Mucosa of descending colon (tissue), 3 donors: ENCODE measurements at regions not wholly inside any gene's neighbourhood (a gene's known extent, or its start where the extent isn't known, plus 50 kb on each side); places are given as distances from the start of the nearest gene placed in this dataset.

ENCODE experiments used
- ATAC-seq: fragments of 200-7000 bp; cut with Tn5 transposase; one replicate; pipeline ENCODE4 v1.9.1; 2020; ENCODE audit warnings: mild to moderate bottlenecking, moderate library complexity
- DNase-seq, 3 donors: peaks; one replicate each; pipeline ENCODE4 v3.0.0-alpha.2; 2020
- H3K36me3 ChIP-seq: fragments of 200-600 bp; one replicate; pipeline ENCODE4 v1.8.0; 2021; ENCODE audit warnings: low read depth, mild to moderate bottlenecking
- H3K4me1 ChIP-seq: fragments of 200-600 bp; one replicate; pipeline ENCODE4 v1.8.0; 2021; ENCODE audit warnings: low read depth, mild to moderate bottlenecking
- H3K4me3 ChIP-seq: fragments of 200-600 bp; one replicate; pipeline ENCODE4 v1.8.0; 2021; ENCODE audit warnings: mild to moderate bottlenecking
- H3K9me3 ChIP-seq: fragments of 200-600 bp; one replicate; pipeline ENCODE4 v1.8.0; 2021; ENCODE audit warnings: mild to moderate bottlenecking
- intact Hi-C, 2 donors: fragments of 100-400 bp; cut with DNase I in 1 of 2; cut with micrococcal nuclease in 1 of 2; formaldehyde crosslinking; loops; one replicate each; pipeline versions ENCODE4 v1.11.0 to v1.11.1; 2022; cut with DNase I, micrococcal nuclease
- TF ChIP-seq, protein P1 (sequence below): fragments of 200-600 bp; IDR thresholded peaks from one replicate; pipeline ENCODE4 v1.8.0; 2022; ENCODE audit warnings: antibody characterized with exemption, mild to moderate bottlenecking
- donor health status: DM: no; HTN: no; CAD: no; lungs with moderate emphysema.
- donor health status: DM: no; HTN: no; CAD: no.
- donor health status: DM: no; HTN: yes; CAD: no.

DNA sequence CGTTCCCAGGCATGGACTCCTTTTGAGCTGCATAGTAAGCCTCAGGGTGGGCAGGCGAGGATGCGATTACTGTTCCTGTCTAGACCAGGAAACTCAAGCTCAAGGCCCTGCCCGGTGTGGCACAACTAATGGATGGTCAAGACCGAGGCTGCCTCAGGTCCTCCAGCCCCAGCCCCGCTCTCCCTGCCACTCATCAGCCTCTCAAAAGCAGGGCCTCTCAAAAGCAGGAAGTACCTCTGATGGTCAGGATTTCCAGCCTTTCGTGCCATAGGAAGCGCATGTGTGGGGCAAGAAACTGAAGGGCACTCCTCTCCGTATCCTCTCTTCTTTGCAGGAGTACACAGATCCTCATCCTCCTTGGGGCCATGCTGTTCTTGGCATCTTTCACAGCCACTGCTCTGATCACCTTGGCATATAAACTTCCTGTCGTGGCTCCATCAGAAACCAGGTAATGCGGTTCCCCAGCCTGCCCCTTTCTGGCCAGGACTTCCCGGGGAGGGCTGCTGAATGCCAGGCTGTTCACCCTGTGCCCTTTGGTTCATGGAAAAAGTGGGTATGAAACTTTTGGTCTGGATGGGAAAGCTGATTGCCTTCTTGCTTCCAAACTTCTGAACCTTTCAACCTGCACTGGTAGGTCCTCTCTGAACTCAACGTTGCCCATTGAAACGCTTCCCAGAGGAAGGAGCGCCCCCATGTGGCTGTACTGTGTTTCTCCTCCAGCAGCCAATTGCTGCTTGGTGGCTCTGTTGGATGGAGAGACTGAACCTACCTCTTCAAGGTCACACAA, 82.8 kb upstream of the SEC11C start:
- Histone ChIP-seq H3K9me3 (no peaks in the 10 kb centered on the region), H3K4me1 (no peaks in the 10 kb centered on the region), H3K36me3 (no peaks in the 10 kb centered on the region), H3K4me3 (no peak overlapping the region)
- DNase-seq (peak in 2 of 3 donors; percentile 55 to 83), ATAC-seq (peak; percentile 80)
- intact Hi-C loops = no loop called here
- TF ChIP-seq, protein P1, sequence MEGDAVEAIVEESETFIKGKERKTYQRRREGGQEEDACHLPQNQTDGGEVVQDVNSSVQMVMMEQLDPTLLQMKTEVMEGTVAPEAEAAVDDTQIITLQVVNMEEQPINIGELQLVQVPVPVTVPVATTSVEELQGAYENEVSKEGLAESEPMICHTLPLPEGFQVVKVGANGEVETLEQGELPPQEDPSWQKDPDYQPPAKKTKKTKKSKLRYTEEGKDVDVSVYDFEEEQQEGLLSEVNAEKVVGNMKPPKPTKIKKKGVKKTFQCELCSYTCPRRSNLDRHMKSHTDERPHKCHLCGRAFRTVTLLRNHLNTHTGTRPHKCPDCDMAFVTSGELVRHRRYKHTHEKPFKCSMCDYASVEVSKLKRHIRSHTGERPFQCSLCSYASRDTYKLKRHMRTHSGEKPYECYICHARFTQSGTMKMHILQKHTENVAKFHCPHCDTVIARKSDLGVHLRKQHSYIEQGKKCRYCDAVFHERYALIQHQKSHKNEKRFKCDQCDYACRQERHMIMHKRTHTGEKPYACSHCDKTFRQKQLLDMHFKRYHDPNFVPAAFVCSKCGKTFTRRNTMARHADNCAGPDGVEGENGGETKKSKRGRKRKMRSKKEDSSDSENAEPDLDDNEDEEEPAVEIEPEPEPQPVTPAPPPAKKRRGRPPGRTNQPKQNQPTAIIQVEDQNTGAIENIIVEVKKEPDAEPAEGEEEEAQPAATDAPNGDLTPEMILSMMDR = peak; percentile 63

DNA sequence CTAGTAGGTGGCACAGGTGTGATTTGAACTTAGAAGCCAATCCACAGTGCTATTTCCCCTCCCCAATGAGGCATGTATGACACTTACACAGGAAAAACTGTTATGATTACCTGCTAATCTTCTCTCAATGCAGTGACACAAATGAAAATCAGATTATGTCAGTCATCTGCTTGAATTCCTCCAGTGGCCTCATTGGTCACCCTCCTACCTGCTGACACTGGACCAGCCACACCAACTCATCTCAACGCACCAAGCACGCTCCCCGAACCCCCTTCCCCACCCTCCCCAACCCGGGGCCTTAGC, 82.2 kb upstream of the SEC11C start:
- no peaks in the 10 kb centered on the region for H3K4me1 ChIP-seq
- H3K36me3 ChIP-seq = no peaks in the 10 kb centered on the region
- no peak overlapping the region for H3K4me3 ChIP-seq
- ATAC-seq = no peak
- intact Hi-C loops = no loop called here
- no peaks in the 10 kb centered on the region for H3K9me3 ChIP-seq
- no peak for DNase-seq
- TF ChIP-seq, protein P1 = no peak

GRCh38 chr18:59057969-59058368, 81.7 kb upstream of the SEC11C start:
- no peaks in the 10 kb centered on the region for H3K36me3 ChIP-seq
- ATAC-seq (no peak), DNase-seq (no peak)
- intact Hi-C loops = no loop called here
- H3K4me1 ChIP-seq = no peaks in the 10 kb centered on the region
- TF ChIP-seq, protein P1 = no peak
- no peaks in the 10 kb centered on the region for H3K9me3 ChIP-seq
- no peak overlapping the region for H3K4me3 ChIP-seq

DNA sequence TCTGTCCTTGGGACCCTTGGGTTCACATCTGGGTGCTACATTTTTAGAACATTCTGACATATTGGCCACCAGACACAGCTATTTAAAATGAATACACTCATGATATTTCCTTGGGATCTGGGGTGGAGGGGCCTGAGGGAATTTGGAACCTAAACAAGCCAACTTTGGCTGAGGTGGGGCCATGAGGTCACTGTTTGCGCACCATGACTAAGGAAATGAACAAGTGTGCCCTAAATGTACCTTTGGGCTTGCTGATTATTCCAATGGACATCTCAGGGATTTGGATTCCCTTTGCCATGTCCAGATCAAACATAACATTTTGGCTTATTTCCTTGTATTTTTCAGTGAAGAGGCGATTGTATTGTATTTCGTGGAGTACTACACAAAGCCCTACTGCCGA, 80.5 kb upstream of the SEC11C start:
- intact Hi-C loops = no loop called here
- no peaks in the 10 kb centered on the region for H3K4me1 ChIP-seq
- H3K36me3 ChIP-seq = no peaks in the 10 kb centered on the region
- no peak for ATAC-seq
- no peaks in the 10 kb centered on the region for H3K9me3 ChIP-seq
- no peak overlapping the region for H3K4me3 ChIP-seq
- no peak for DNase-seq
- TF ChIP-seq, protein P1 = no peak

GRCh38 chr18:59060551-59060950, 79.1 kb upstream of the SEC11C start:
- Histone ChIP-seq H3K9me3 (no peaks in the 10 kb centered on the region), H3K4me3 (no peak overlapping the region), H3K4me1 (no peaks in the 10 kb centered on the region), H3K36me3 (no peaks in the 10 kb centered on the region)
- intact Hi-C loops = loop anchor here (5.0 to 10.0 kb wide), 2 partner anchors 196 to 278 kb away; partner anchors contain the start of gene ZNF532 (in 1 of the 2)
- DNase-seq = no peak
- TF ChIP-seq, protein P1 = no peak
- no peak for ATAC-seq
